NT2/D1 (cell line): ENCODE measurements at regions not wholly inside any gene's neighbourhood (a gene's known extent, or its start where the extent isn't known, plus 50 kb on each side); places are given as distances from the start of the nearest gene placed in this dataset.

Experiments used
- SUZ12 ChIP-seq: IDR thresholded peaks from 2 replicates; pipeline ENCODE4 v1.6.1; 2011; ENCODE audit not compliant: insufficient read length, insufficient read depth; ENCODE audit errors: extremely low read depth
- YY1 ChIP-seq: IDR thresholded peaks from 2 replicates; pipeline ENCODE4 v1.6.1; 2011; ENCODE audit not compliant: insufficient read length, insufficient read depth

DNA sequence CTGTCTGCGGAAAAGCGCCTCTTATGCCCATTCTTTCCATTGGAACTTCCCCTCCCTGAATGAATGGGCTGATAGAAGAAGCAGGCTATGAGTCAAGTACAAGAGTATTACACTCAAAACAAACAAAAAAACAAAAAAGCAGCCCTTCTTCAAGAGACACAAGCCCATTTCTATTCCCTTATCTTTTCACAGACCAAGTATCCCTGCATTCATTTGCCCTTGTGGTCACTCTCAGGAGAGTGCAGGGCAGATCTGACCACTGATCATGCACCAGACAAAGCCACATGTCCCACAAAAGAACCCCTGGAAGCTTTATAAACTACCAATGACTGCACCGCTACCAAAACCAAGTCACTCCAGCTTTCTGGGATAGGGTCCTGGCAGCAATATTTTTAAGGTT is 262.5 kb upstream of the TAS2R1 start:
- no peak for TF ChIP-seq YY1
- no peak for TF ChIP-seq SUZ12
